ENCODE measurements at regions not wholly inside any gene's neighbourhood (a gene's known extent, or its start where the extent isn't known, plus 50 kb on each side); places are given as distances from the start of the nearest gene placed in this dataset.

DNA sequence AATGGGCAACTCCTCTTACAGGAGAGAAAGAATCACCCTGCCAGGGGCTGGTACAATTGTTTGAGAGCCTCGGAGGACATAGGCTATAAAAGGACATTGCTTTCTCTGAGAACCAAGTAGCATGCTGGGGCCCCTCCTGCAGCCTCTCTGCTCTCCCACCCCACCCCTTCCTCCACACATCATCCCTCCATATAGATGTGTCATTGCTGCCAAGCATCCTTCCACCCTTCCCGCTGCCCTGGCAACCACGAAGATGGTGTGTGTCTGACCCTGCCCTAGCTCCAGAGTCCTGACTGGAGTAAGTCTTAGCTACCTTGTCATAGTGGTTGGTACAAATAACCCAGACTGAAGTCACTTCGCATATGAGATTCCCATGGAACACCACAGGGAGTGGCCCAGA lies 129.7 kb downstream of the SNX5 start:
- DNase-seq (no peak), ATAC-seq (no peak)
- H3K27me3 Mint-ChIP-seq, result peaks cover 9% of the 10 kb centered on the region
- no peaks in the 10 kb centered on the region for H3K9me3 Mint-ChIP-seq
- H3K4me1 Mint-ChIP-seq, result no peaks in the 10 kb centered on the region
- H3K4me3 Mint-ChIP-seq, result no peak overlapping the region
- peak overlapping the region in 1 of 2 donors; percentile 61 for H3K27ac Mint-ChIP-seq

DNA sequence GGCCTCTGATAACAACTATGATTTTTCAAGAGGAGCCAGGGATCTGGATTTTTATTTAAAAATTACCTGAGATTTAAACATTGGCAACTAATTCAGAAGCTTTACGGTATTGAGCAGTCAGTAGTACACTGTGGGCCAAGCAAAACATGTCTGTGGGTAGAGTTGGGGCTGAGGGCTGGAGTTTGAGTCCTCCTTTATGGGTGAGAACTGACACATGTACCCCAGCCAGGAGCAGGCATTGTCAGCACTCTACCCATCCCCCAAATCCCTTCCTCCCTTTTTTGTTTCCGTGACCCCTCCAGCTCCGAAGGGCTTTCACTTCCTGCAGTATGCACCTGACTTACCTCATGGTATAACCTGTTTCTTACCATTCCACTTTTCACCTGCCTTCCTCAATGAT lies 131.4 kb downstream of the SNX5 start:
- no peak overlapping the region for H3K4me3 Mint-ChIP-seq
- no peak for ATAC-seq

DNA sequence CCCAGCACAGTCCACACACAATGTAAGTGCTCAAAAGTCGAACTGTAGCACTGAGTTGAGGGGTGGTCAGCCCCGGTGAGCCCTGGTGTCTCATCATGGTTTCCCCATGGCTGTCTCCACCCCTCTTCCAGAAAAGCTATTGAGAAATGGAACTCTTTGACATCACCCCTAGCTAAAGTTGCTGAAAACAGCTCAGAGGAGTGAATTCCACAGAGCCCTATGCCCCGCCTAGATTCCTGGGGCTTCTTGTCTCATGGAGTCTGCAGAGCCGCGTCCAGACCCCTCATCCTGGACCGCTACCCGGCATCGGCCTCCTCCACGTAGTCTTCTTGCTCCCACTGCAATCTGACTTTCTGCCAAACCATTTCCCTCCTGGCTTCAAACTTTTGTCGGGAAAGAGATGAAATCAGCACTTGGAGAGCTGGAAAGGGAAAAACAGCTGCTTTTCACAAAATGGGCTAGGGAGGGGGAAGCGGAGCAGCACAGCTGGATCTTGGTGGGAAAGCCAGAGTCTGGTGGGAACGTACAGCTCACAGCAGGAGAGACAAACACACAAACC lies 132.2 kb downstream of the SNX5 start:
- H3K4me1 Mint-ChIP-seq, result no peaks in the 10 kb centered on the region

More for the DNA sequence above, 131.4 kb downstream of the SNX5 start:
- no peak for DNase-seq
- Mint-ChIP-seq H3K27me3 (peaks cover 4% of the 10 kb centered on the region), H3K27ac (no peak overlapping the region), H3K9me3 (no peaks in the 10 kb centered on the region), H3K4me1 (no peaks in the 10 kb centered on the region)

DNA sequence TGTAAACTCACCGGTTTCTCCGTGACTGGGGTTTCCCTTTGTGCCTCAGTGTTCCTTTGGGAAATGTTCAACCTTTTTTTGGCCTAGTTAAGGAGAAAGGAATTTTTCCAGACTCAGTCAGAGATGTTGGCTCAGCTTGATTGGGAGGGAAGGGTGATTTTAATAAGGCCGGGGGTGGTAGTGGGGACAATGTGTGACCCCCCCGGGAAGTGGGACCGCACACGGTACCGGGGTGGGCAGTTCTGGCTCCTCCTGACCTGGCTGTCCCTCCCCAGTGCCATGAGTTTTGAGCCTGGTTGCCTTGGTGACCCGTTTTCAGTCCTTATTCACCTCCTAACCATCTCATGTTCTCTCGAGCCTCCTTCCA lies 132.7 kb downstream of the SNX5 start:
- no peak for ATAC-seq
- Mint-ChIP-seq H3K4me3 (no peak overlapping the region), H3K4me1 (no peaks in the 10 kb centered on the region), H3K27me3 (no peaks in the 10 kb centered on the region), H3K27ac (peak overlapping the region in 1 of 2 donors; percentile 54), H3K9me3 (no peaks in the 10 kb centered on the region)
- no peak for DNase-seq

More for the DNA sequence above, 132.2 kb downstream of the SNX5 start:
- DNase-seq, result no peak
- no peaks in the 10 kb centered on the region for H3K27me3 Mint-ChIP-seq
- H3K9me3 Mint-ChIP-seq, result no peaks in the 10 kb centered on the region
- no peak for ATAC-seq
- H3K27ac Mint-ChIP-seq, result no peak overlapping the region
- no peak overlapping the region for H3K4me3 Mint-ChIP-seq

DNA sequence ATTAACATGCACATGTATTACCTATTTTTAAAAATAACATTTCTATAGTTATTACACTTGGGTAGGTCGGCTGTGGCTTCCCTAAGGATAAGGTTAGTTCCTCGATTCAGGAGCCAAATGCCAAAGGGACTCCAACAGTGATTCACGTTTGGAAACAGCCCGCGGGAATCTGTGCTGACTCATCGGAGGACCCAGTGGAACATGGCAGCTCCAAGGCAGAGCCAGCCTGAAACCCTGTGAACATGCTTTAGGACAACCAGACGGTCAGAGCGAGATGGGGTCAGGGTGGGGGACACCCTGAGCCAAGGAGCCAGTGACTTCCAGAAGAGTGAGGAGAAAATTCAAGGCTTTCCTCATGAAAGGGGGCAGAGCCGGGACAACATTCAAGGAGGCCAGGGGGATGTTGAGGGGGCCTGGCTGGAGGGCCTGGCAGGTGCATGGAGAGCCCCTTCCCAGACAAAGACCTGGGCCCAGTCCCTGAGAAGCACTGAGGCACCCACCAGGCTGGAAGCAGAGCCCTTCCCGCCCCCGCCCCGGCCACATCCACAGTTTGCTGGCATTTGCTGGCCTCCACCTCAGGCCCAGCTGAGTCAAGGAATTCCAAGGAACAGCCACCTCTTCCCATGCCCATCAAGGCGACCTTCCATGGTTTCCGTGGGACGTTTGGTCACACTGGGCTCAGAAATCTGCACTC lies 133.2 kb downstream of the SNX5 start:
- H3K27ac Mint-ChIP-seq, result no peak overlapping the region
- ATAC-seq (no peak), DNase-seq (no peak)
- no peaks in the 10 kb centered on the region for H3K9me3 Mint-ChIP-seq
- H3K4me3 Mint-ChIP-seq, result no peak overlapping the region
- H3K4me1 Mint-ChIP-seq, result no peaks in the 10 kb centered on the region
- H3K27me3 Mint-ChIP-seq, result no peaks in the 10 kb centered on the region

DNA sequence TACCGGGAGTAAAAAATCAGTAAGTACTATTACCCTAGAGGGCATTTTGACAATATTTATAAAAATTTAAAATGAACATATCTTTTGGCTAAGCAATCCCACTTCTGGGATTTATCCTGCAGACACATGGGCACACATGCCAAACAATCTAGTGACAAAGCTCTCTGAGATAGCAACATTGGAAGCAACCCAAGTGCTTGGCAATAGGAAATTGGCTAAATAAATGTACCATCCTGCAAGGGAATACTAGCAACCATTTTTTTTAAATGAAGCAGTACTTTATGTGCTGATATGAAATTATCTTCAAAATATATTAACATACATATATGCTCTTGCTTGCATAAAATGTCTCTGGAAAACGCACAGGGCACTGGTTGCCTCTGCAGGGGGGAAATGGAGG lies 133.8 kb downstream of the SNX5 start:
- no peaks in the 10 kb centered on the region for H3K4me1 Mint-ChIP-seq
- DNase-seq, result no peak
- ATAC-seq, result no peak
- no peaks in the 10 kb centered on the region for H3K27me3 Mint-ChIP-seq
- no peak overlapping the region for H3K4me3 Mint-ChIP-seq
- no peak overlapping the region for H3K27ac Mint-ChIP-seq
- no peaks in the 10 kb centered on the region for H3K9me3 Mint-ChIP-seq

DNA sequence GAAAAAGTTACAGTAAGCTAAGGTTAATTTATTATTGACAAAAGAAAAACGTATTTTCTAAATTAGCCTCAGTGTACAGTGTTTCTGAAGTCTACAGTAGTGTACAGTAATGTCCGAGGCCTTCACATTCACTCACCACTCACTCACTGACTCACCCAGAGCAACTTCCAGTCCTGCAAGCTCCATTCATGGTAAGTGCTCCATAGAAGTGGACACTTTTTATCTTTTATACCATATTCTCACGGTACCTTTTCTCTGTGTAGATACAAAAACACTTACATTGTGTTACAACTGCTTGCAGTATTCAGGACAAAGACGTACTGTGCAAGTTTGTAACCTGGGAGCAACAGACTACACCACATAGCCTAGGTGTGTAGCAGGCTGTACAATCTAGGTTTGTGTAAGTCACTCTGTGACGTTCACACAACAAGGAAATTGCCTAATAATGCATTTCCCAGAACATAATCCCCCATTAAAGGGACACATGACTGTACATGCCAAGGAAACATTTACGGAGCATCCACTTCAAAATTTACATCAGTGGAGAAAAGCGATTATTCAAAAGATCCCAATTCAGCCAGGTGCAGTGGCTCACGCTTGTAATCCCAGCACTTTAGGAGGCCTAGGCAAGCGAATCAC lies 133.4 kb downstream of the BANF2 start:
- no peaks in the 10 kb centered on the region for H3K27me3 Mint-ChIP-seq

DNA sequence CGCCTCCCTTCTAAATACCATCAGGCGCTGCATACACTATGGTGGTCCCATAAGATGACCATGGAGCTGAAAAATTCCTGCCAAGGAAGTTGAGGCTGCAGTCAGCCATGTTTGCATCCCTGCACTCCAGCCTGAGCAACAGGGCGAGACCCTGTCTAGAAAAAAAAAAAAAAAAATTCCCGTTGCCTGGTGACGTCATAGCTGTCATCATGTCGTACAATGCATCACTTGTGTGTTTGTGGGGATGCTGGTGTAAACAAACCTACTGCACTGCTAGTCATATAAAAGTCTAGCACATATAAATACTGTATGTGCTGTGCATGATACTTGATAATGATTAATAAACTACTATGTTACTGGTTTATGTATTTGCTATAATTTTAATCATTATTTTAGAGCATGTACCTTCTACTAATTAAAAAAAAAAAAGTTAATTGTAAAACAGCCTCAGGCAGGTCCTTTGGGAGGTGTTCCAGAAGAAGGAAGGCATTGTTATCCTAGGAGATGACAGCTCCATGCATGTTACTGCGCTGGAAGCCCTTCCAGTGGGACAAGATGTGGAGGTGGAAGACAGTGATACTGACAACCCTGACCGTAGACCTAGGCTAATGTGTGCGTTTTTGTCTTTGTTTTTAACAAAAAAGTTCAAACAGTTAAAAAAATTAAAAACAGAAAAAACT lies 132.6 kb downstream of the BANF2 start:
- no peak for ATAC-seq
- no peak for DNase-seq
- no peaks in the 10 kb centered on the region for H3K27me3 Mint-ChIP-seq
- H3K9me3 Mint-ChIP-seq, result no peaks in the 10 kb centered on the region
- H3K27ac Mint-ChIP-seq, result no peak overlapping the region
- H3K4me3 Mint-ChIP-seq, result no peak overlapping the region
- H3K4me1 Mint-ChIP-seq, result no peaks in the 10 kb centered on the region

More for the DNA sequence above, 133.4 kb downstream of the BANF2 start:
- no peaks in the 10 kb centered on the region for H3K4me1 Mint-ChIP-seq
- no peak for ATAC-seq
- no peaks in the 10 kb centered on the region for H3K9me3 Mint-ChIP-seq
- H3K27ac Mint-ChIP-seq, result no peak overlapping the region
- no peak overlapping the region for H3K4me3 Mint-ChIP-seq
- no peak for DNase-seq

DNA sequence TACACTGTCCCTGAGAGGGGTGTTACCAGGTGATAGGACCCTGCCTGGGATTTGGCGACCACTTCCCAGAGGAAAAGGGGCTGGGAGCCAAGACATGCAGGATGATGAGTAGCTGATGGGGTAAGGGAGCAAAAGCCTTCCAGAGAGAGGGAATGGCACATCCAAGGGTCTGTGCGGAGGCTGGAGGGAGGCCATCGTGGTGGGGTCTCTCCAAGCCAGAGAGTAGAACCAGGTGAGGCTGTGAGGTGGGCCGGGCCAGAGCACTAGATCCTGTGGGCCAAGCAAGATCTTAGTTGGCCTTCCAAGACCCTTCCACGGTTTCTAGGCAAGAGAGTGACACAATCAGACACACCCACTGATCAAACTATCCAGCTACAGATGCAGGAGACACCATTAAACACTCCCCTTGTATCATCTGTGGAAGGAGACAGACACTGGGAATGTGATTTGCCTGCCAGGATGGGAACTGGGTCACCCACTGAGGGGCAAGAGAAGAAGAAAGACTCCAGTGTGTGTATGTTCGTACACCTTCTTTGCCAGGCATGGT lies 128.9 kb downstream of the BANF2 start:
- Mint-ChIP-seq H3K27ac (no peak overlapping the region), H3K9me3 (no peaks in the 10 kb centered on the region), H3K27me3 (no peaks in the 10 kb centered on the region)

DNA sequence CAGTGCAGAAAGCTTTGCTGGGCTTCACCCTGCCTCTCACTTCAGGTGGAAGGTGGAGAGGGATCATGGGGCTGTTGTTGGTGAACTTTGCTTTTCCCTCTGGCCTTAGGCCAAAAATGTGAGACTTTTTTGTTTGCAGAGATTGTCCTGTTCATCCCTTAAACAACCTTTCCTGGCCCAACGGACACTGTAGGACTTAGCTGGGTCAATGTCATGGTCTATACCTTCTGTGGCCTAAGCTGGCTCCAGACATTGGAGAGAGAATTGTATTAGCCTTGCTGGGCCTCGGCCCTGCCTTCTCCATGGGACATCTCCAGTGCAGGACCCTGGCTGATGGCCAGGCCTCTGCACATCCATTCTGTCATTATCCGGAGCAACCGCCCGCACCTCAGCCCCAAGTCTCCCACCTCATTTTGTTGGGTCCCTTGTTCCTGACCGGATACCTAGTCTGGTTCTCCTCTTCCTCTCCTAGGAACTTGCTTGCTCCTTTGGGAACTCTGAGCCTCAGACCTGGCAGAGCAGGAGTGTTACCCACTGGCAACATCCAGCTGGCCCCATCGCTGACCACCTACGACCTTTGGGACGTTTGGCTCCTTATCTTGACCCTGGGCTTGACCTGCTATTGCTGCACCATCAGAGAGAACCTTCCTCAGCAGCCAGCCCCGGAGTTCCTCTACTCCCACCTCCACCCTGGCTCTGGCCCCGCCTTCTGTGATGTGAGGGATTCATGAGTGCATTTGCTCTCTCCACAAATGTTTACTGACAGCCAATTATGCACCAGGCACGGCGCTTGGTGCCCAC lies 128.2 kb downstream of the BANF2 start:
- no peak for ATAC-seq
- Mint-ChIP-seq H3K27me3 (no peaks in the 10 kb centered on the region), H3K9me3 (no peaks in the 10 kb centered on the region), H3K27ac (no peak overlapping the region), H3K4me1 (peaks cover 16% of the 10 kb centered on the region), H3K4me3 (no peak overlapping the region)
- no peak for DNase-seq

More for the DNA sequence above, 128.9 kb downstream of the BANF2 start:
- H3K4me3 Mint-ChIP-seq, result no peak overlapping the region
- ATAC-seq, result no peak
- no peak for DNase-seq
- H3K4me1 Mint-ChIP-seq, result peaks cover 16% of the 10 kb centered on the region

DNA sequence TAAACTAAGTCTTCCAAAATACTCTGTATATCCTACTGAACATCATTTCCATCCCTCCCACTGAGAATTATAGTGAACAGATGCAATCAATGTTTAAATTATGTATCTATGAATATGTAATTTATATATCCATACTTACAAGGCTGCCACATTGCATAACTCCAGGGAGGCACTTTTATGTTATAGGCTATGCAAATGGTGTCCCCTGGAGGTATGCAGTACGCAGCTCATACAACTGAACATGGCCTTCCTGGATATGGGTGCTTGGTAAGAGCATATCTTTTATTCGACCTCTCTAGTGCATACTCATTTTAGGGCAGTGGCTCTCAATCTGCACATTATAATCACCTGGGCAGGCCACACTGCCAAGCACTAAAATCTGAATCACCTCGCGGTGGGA lies 127.3 kb downstream of the BANF2 start:
- Mint-ChIP-seq H3K9me3 (no peaks in the 10 kb centered on the region), H3K4me1 (peaks cover 16% of the 10 kb centered on the region), H3K27me3 (no peaks in the 10 kb centered on the region), H3K27ac (no peak overlapping the region), H3K4me3 (no peak overlapping the region)
- no peak for ATAC-seq
- no peak for DNase-seq

DNA sequence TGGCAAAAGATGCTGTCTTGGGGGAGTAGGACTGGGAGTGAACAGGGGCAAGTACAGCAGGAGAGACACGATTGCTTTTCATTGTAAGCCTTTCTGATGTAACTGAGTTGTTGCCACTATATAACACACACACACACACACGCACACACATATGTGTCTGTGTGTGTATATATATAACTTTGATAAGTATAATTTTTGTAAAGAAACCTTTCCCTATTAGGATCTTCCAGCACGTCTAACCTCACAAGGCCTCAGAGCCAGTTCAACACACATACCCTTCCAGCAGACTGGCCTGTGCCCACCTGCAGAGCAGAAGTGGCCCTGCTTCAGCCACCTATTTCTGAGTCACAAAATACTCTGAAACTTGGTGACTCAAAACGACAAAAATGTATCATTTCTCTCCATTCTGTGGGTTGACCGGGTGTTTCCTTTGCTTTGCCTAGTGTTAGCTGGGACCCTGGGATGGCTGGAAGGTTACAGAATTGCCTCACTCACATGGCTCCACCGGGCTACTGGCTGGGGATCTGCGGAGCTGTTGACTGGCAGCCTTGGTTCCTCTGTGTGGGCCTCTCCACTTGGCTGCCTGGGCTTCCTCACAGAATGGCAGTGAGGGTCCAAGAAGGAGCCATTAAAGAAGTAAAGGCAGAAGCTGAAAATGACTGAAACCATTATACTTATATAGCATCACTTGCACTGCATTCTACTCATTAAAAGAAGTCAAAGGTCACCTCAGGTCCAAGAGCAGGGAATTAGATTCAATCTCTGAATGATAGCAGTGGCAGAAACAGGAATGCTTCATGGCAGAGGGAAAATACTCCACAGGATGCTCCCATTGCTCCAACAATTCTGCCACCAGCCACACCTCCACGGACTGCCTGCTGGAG lies 126.4 kb downstream of the BANF2 start:
- H3K9me3 Mint-ChIP-seq, result no peaks in the 10 kb centered on the region
- ATAC-seq, result peak; percentile 92
- H3K27ac Mint-ChIP-seq, result peak overlapping the region in 1 of 2 donors; percentile 50
- peaks cover 16% of the 10 kb centered on the region for H3K4me1 Mint-ChIP-seq
- no peaks in the 10 kb centered on the region for H3K27me3 Mint-ChIP-seq
- peak in 1 of 2 donors; percentile 35 for DNase-seq
- no peak overlapping the region for H3K4me3 Mint-ChIP-seq

DNA sequence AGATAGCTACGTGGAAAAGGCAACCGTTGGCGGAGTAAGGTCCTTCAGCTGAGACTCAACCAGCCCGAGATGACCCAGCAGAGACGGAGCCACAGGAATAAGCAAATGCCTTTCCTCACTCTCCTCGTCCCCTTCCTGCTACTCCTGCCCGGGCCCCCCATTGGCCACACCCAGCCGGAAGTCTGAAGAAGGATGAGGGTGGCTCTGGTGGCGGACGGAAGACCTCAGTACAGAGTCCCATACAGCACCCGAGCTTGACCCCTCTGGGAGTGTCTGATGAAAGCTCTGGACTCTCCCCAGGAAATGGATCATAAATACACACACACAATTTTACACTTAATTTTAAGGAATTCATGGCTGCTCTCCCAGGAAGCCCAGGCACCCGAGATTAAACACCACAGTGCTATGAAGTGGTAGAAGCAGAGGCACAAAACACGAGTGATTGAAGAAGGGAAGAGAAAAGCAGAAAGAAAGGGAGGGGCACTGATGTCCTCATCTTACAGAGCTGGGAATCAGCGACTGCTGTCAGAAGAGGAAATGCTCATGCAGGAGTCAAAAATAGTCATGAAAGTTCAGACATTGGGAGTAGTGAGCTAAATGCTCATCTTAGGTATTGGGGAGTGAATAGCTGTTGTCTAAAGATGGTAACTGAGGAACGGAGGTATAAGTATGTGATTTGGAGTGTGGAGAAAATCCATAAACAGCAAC lies 125.6 kb downstream of the BANF2 start:
- no peak for DNase-seq
- Mint-ChIP-seq H3K9me3 (peaks cover 0 to 4% of the 10 kb centered on the region in 2 donors), H3K4me3 (no peak overlapping the region), H3K4me1 (peaks cover 16% of the 10 kb centered on the region), H3K27me3 (no peaks in the 10 kb centered on the region), H3K27ac (peak overlapping the region in 1 of 2 donors; percentile 37)
- ATAC-seq, result no peak
